ENCODE measurements at regions not wholly inside any gene's neighbourhood (a gene's known extent, or its start where the extent isn't known, plus 50 kb on each side); places are given as distances from the start of the nearest gene placed in this dataset.

DNA sequence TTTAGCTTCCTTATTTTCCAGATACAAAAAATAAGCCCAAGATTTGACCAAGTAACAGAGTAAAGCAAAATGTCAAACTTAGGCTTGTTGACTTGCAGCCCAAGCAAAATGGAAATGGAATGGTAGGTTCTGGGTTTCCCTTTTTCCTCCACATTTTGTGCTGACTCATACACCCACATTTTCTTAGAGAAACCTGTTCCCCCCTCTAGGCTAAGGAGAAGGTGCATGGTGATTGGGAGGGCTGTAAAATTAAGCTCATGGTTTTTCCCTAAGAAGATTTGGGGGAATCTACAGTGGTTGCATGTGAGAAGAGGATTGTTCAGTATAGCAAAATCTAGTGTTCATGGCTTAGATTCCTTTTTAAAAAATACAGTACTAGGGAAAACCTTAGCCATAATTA is 127.4 kb downstream of the ARL4A start:
- no peak overlapping the region for H3K4me3 ChIP-seq (ENCODE audit: control insufficient read depth, low read depth, low read length)
- TF ChIP-seq, protein P1, sequence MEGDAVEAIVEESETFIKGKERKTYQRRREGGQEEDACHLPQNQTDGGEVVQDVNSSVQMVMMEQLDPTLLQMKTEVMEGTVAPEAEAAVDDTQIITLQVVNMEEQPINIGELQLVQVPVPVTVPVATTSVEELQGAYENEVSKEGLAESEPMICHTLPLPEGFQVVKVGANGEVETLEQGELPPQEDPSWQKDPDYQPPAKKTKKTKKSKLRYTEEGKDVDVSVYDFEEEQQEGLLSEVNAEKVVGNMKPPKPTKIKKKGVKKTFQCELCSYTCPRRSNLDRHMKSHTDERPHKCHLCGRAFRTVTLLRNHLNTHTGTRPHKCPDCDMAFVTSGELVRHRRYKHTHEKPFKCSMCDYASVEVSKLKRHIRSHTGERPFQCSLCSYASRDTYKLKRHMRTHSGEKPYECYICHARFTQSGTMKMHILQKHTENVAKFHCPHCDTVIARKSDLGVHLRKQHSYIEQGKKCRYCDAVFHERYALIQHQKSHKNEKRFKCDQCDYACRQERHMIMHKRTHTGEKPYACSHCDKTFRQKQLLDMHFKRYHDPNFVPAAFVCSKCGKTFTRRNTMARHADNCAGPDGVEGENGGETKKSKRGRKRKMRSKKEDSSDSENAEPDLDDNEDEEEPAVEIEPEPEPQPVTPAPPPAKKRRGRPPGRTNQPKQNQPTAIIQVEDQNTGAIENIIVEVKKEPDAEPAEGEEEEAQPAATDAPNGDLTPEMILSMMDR (IDR thresholded peaks at IDR 0.05; ENCODE audit: control insufficient read depth, insufficient read depth, low read depth, low read length, missing control alignments): no peak
- DNase-seq (ENCODE audit: low read depth): no peak

DNA sequence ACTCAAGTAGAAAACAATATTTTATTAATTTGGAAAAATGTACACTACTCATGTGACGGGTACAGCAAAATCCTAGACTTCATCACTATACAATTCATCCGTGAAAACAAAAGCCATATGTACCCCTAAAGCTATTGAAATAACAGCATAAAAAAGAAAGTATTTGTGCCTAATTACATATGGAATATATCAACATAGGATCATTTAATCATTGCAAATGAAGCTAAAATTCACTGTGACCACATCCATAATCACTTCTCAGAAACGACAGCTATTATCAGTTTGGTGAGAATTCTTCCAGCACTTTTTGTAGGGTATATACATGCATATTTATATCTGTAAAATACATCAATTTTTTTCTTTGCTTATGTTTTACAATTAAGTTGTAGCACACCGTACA is 128.0 kb downstream of the ARL4A start:
- no peak for DNase-seq (ENCODE audit: low read depth)

DNA sequence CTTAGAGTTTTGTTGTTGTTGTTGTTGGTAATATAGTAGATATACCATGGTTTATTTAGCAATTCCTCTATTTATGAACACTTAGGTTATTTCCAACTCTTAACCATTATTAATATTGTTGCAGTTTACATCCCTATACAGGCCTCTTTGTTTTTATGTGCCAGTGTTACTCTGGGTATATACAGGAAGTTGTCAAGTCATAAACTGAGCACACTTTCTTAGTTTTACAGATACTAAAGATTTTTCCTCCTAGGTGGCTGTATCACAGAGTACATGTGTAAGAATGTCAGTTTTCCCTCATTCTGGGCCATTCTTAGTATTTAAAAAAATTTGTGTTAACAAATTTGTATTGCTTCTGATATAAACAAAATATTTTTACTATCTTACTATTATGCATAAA is 128.4 kb downstream of the ARL4A start:
- DNase-seq (ENCODE audit: low read depth): no peak
- TF ChIP-seq, protein P1 (IDR thresholded peaks at IDR 0.05; ENCODE audit: control insufficient read depth, insufficient read depth, low read depth, low read length, missing control alignments): no peak
- H3K4me3 ChIP-seq (ENCODE audit: control insufficient read depth, low read depth, low read length): no peak overlapping the region

More for the DNA sequence above, 128.0 kb downstream of the ARL4A start:
- no peak overlapping the region for H3K4me3 ChIP-seq (ENCODE audit: control insufficient read depth, low read depth, low read length)
- TF ChIP-seq, protein P1 (IDR thresholded peaks at IDR 0.05; ENCODE audit: control insufficient read depth, insufficient read depth, low read depth, low read length, missing control alignments): no peak

DNA sequence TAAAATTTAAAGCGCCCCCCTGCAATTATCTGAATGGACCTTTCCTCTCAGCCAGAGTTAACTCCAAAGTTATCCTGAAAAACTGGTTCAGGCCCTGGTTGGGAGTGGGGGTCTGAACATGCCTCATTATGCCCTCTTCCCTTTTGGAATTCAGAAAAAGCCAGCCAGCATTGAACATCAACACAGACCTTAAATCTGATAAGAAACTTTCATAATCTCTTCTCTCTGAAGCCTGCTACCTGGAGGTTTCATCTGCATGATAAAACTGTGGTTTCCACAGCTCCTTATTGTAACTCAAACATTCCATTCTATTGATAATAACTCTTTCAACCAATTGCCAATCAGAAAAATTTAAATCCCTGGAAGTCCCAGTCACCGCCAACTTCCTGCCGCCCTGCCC is 133.3 kb downstream of the ARL4A start:
- no peak overlapping the region for H3K4me3 ChIP-seq (ENCODE audit: control insufficient read depth, low read depth, low read length)
- TF ChIP-seq, protein P1 (IDR thresholded peaks at IDR 0.05; ENCODE audit: control insufficient read depth, insufficient read depth, low read depth, low read length, missing control alignments): no peak
- no peak for DNase-seq (ENCODE audit: low read depth)

DNA sequence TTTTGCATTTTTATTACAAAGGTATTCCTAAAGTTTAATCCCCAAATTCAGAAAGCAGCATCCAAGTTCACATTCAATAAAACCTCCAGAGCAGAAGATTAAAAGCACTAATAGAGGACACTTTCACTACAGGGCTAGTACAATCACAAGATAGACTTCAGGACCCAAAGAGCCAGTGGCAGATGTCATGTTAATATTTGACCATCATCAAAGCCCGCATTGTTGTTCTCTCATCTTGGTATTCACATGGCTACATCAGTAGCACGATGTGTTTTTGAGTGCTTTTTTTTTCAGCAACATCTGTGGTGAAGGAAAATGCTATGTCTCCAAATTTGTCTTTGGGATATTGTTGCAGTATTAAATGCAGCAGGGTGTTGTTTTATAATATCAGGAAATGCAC is 134.3 kb downstream of the ARL4A start:
- no peak for DNase-seq (ENCODE audit: low read depth)
- no peak overlapping the region for H3K4me3 ChIP-seq (ENCODE audit: control insufficient read depth, low read depth, low read length)
- TF ChIP-seq, protein P1 (IDR thresholded peaks at IDR 0.05; ENCODE audit: control insufficient read depth, insufficient read depth, low read depth, low read length, missing control alignments): no peak

DNA sequence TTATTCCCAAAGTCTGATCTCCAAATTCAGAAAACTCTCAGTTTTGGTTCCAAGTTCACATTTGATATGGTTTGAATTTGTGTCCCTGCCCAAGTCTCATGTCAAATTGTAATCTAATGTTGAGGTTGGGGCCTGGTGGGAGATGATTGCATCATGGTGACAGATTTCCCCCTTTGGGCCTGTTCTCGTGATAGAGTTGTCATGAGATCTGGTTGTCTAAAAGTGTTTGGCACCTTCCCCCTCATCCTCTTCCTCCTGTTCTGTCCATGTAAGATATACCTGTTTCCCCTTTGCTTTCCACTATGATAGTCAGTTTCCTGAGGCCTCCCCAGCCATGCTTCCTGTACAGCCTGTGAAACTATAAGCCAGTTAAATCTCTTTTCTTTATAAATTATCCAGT is 138.6 kb downstream of the ARL4A start:
- DNase-seq (ENCODE audit: low read depth): no peak
- TF ChIP-seq, protein P1 (IDR thresholded peaks at IDR 0.05; ENCODE audit: control insufficient read depth, insufficient read depth, low read depth, low read length, missing control alignments): no peak
- no peak overlapping the region for H3K4me3 ChIP-seq (ENCODE audit: control insufficient read depth, low read depth, low read length)

DNA sequence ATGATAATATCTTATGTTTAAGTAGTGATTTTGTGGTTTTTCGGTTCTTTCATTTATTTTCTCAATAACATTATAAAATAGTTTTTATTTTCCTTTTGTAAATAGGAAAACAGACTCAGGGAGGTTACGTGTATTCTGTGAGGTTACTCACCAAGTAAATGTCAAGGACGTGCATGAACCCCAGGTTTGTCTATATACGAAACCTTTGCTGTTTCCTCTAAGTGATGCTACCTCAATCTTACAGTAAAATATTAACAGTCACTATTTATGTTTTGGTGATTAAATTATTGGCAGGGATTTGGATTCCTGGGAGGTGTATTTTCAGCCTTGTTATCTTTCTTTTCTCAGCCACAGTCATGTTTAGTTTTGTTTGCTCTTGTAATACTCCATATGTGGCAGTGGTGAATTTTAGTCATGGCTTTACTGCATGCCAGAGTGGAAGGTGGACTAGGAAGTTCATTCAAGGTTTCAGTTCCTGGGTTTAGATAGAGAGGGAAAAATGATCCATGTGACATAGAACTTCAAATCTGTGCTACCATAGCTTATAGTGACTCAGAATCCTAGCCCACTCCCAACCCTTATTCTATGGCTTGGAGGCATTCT is 139.9 kb downstream of the ARL4A start:
- no peak overlapping the region for H3K4me3 ChIP-seq (ENCODE audit: control insufficient read depth, low read depth, low read length)
- DNase-seq (ENCODE audit: low read depth): no peak
- TF ChIP-seq, protein P1 (IDR thresholded peaks at IDR 0.05; ENCODE audit: control insufficient read depth, insufficient read depth, low read depth, low read length, missing control alignments): no peak

All from AG09309 (cell line).